Endothelial cell (in vitro differentiated cells): ENCODE measurements at regions not wholly inside any gene's neighbourhood (a gene's known extent, or its start where the extent isn't known, plus 50 kb on each side); places are given as distances from the start of the nearest gene placed in this dataset.

Source experiments
- DNase-seq: peaks from one replicate; pipeline ENCODE4 v3.0.0; 2021; ENCODE audit warnings: low spot score
- H3K27ac Mint-ChIP-seq: one replicate; pipeline ENCODE4 v1.8.0; 2021; ENCODE audit warnings: mixed read lengths, inconsistent platforms; ENCODE audit not compliant: unreplicated experiment
- H3K27me3 Mint-ChIP-seq: one replicate; pipeline ENCODE4 v1.8.0; 2021; ENCODE audit warnings: mild to moderate bottlenecking, moderate library complexity, mixed read lengths, inconsistent platforms; ENCODE audit not compliant: unreplicated experiment
- H3K36me3 Mint-ChIP-seq: one replicate; pipeline ENCODE4 v1.8.0; 2021; ENCODE audit warnings: mild to moderate bottlenecking, low read depth, mixed read lengths, inconsistent platforms; ENCODE audit not compliant: unreplicated experiment
- H3K4me1 Mint-ChIP-seq: one replicate; pipeline ENCODE4 v1.8.0; 2021; ENCODE audit warnings: mild to moderate bottlenecking, mixed read lengths, inconsistent platforms; ENCODE audit not compliant: unreplicated experiment
- H3K4me3 Mint-ChIP-seq: one replicate; pipeline ENCODE4 v1.8.0; 2021; ENCODE audit warnings: mild to moderate bottlenecking, mixed read lengths, inconsistent platforms; ENCODE audit not compliant: unreplicated experiment
- H3K9me3 Mint-ChIP-seq: one replicate; pipeline ENCODE4 v1.8.0; 2021; ENCODE audit warnings: mixed read lengths, inconsistent platforms; ENCODE audit not compliant: unreplicated experiment
- CTCF ChIP-seq: fragments of 200-600 bp; sonication (generic); IDR thresholded peaks from one replicate; pipeline ENCODE4 v1.5.0; 2021; ENCODE audit warnings: antibody characterized with exemption; ENCODE audit not compliant: unreplicated experiment

DNA sequence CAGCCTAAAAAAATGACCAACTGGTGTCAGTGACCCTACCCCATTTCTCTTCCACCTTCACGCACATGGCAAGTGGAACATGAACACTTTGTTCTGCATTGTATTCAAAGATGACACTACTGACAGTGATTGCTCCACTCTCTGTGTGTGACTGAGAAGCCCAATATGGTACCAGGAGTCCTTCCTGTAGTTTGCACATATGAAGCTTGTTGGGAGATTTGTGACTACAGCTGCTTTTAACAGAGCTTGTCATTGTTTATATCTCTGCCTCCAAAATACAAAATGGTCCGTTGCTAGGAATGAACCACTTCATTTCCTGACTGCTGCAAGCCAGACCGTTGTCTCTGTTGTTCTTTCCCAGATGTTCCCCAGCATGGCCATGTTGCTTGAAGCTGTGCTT lies 140.3 kb upstream of the TCF21 start:
- Mint-ChIP-seq H3K36me3 (no peaks in the 10 kb centered on the region), H3K27ac (no peak overlapping the region), H3K27me3 (no peaks in the 10 kb centered on the region), H3K4me1 (no peaks in the 10 kb centered on the region), H3K4me3 (no peak overlapping the region), H3K9me3 (no peaks in the 10 kb centered on the region)
- DNase-seq, result no peak
- TF ChIP-seq CTCF, result no peak

- Mint-ChIP-seq H3K4me3 (no peak overlapping the region), H3K27ac (no peak overlapping the region), H3K9me3 (no peaks in the 10 kb centered on the region), H3K4me1 (no peaks in the 10 kb centered on the region), H3K36me3 (no peaks in the 10 kb centered on the region), H3K27me3 (no peaks in the 10 kb centered on the region)
- DNase-seq, result no peak
- no peak for TF ChIP-seq CTCF
These were observed 139.5 kb upstream of the TCF21 start for GRCh38 chr6:133749427-133749826.

- no peaks in the 10 kb centered on the region for H3K4me1 Mint-ChIP-seq
- no peak for DNase-seq
- H3K9me3 Mint-ChIP-seq, result no peaks in the 10 kb centered on the region
- H3K27me3 Mint-ChIP-seq, result no peaks in the 10 kb centered on the region
- H3K36me3 Mint-ChIP-seq, result no peaks in the 10 kb centered on the region
- no peak overlapping the region for H3K27ac Mint-ChIP-seq
- no peak for TF ChIP-seq CTCF
- H3K4me3 Mint-ChIP-seq, result no peak overlapping the region
These were observed 136.8 kb upstream of the TCF21 start for GRCh38 chr6:133752129-133752528.

- Mint-ChIP-seq H3K4me3 (no peak overlapping the region), H3K4me1 (no peaks in the 10 kb centered on the region), H3K9me3 (no peaks in the 10 kb centered on the region), H3K27me3 (no peaks in the 10 kb centered on the region), H3K27ac (no peak overlapping the region), H3K36me3 (no peaks in the 10 kb centered on the region)
- TF ChIP-seq CTCF, result no peak
- DNase-seq, result no peak
These were observed 135.2 kb upstream of the TCF21 start for GRCh38 chr6:133753756-133754155.

GRCh38 chr6:133754298-133754697 lies 134.6 kb upstream of the TCF21 start:
- Mint-ChIP-seq H3K4me3 (no peak overlapping the region), H3K4me1 (no peaks in the 10 kb centered on the region), H3K27me3 (no peaks in the 10 kb centered on the region), H3K27ac (no peak overlapping the region), H3K36me3 (no peaks in the 10 kb centered on the region), H3K9me3 (no peaks in the 10 kb centered on the region)
- no peak for DNase-seq
- TF ChIP-seq CTCF, result no peak
